ENCODE measurements at regions not wholly inside any gene's neighbourhood (a gene's known extent, or its start where the extent isn't known, plus 50 kb on each side); places are given as distances from the start of the nearest gene placed in this dataset.

- ATAC-seq (no peak), DNase-seq (ENCODE audit: low spot score) (no peak)
- TF ChIP-seq ZNF219 (CRISPR knock-in tag; IDR thresholded peaks at IDR 0.05; ENCODE audit: borderline replicate concordance) (no peak), ATF2 (CRISPR knock-in tag; IDR thresholded peaks at IDR 0.05; ENCODE audit: borderline replicate concordance, low read depth) (no peak), ARID4B (CRISPR knock-in tag; IDR thresholded peaks at IDR 0.05; ENCODE audit: borderline replicate concordance) (no peak), MYBL2 (CRISPR knock-in tag; IDR thresholded peaks at IDR 0.05) (no peak), IRF1 (CRISPR knock-in tag; IDR thresholded peaks at IDR 0.05) (no peak), NR3C1 (CRISPR knock-in tag; conservative IDR thresholded peaks at IDR 0.05; ENCODE audit: low read depth) (no peak), ETV6 (CRISPR knock-in tag; IDR thresholded peaks at IDR 0.05) (no peak), OVOL2 (CRISPR knock-in tag; IDR thresholded peaks at IDR 0.05; ENCODE audit: borderline replicate concordance) (no peak), NFE2L1 (CRISPR knock-in tag; IDR thresholded peaks at IDR 0.05) (no peak), ZNF396 (CRISPR knock-in tag; IDR thresholded peaks at IDR 0.05; ENCODE audit: borderline replicate concordance) (no peak), CTCF (IDR thresholded peaks at IDR 0.05) (no peak)
- TF ChIP-seq, protein P1, sequence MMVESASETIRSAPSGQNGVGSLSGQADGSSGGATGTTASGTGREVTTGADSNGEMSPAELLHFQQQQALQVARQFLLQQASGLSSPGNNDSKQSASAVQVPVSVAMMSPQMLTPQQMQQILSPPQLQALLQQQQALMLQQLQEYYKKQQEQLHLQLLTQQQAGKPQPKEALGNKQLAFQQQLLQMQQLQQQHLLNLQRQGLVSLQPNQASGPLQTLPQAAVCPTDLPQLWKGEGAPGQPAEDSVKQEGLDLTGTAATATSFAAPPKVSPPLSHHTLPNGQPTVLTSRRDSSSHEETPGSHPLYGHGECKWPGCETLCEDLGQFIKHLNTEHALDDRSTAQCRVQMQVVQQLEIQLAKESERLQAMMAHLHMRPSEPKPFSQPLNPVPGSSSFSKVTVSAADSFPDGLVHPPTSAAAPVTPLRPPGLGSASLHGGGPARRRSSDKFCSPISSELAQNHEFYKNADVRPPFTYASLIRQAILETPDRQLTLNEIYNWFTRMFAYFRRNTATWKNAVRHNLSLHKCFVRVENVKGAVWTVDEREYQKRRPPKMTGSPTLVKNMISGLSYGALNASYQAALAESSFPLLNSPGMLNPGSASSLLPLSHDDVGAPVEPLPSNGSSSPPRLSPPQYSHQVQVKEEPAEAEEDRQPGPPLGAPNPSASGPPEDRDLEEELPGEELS (CRISPR knock-in tag; IDR thresholded peaks at IDR 0.05): no peak
- H3K27me3 Mint-ChIP-seq (ENCODE audit: low read depth): no peaks in the 10 kb centered on the region; the same call in 1 of the 2 replicates
- H3K27ac Mint-ChIP-seq: no peak overlapping the region
- no peaks in the 10 kb centered on the region for H3K36me3 Mint-ChIP-seq
- CTCF ChIA-PET: interaction anchor here (1.3 kb wide), 1 partner anchor 50 kb away, joined by 7 read pairs; no protein-coding TSS in a partner anchor
- POLR2A ChIA-PET: no interaction called here
- H3K9me3 Mint-ChIP-seq: 0 out of 2 replicates have a peak, but pooled peaks cover 6% of the 10 kb centered on the region
- peaks cover 13% of the 10 kb centered on the region for H3K4me1 Mint-ChIP-seq
- no peak overlapping the region for H3K4me3 Mint-ChIP-seq
These were observed 111.2 kb upstream of the STEAP1B start for GRCh38 chr7:22610951-22611757.

- no peak for ATAC-seq
- ChIA-PET POLR2A (no interaction called here), CTCF (no interaction called here)
- no peak overlapping the region for H3K4me3 Mint-ChIP-seq
- no peak overlapping the region for H3K27ac Mint-ChIP-seq
- no peaks in the 10 kb centered on the region for H3K36me3 Mint-ChIP-seq
- peaks cover 13% of the 10 kb centered on the region for H3K4me1 Mint-ChIP-seq
- 0 out of 2 replicates have a peak, but pooled peaks cover 3% of the 10 kb centered on the region for H3K9me3 Mint-ChIP-seq
- DNase-seq (ENCODE audit: low spot score): no peak
- H3K27me3 Mint-ChIP-seq (ENCODE audit: low read depth): no peaks in the 10 kb centered on the region; the same call in 1 of the 2 replicates
- TF ChIP-seq TCF7 (CRISPR knock-in tag; IDR thresholded peaks at IDR 0.05; ENCODE audit: low read depth) (no peak), NR2C2 (CRISPR knock-in tag; IDR thresholded peaks at IDR 0.05) (no peak), ZNF671 (CRISPR knock-in tag; IDR thresholded peaks at IDR 0.05) (no peak), GRHL2 (CRISPR knock-in tag; IDR thresholded peaks at IDR 0.05; ENCODE audit: insufficient replicate concordance, severe bottlenecking) (no peak)
- TF ChIP-seq, protein P1 (CRISPR knock-in tag; IDR thresholded peaks at IDR 0.05): no peak
- TF ChIP-seq, protein P2, sequence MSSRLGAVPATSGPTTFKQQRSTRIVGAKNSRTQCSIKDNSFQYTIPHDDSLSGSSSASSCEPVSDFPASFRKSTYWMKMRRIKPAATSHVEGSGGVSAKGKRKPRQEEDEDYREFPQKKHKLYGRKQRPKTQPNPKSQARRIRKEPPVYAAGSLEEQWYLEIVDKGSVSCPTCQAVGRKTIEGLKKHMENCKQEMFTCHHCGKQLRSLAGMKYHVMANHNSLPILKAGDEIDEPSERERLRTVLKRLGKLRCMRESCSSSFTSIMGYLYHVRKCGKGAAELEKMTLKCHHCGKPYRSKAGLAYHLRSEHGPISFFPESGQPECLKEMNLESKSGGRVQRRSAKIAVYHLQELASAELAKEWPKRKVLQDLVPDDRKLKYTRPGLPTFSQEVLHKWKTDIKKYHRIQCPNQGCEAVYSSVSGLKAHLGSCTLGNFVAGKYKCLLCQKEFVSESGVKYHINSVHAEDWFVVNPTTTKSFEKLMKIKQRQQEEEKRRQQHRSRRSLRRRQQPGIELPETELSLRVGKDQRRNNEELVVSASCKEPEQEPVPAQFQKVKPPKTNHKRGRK (CRISPR knock-in tag; IDR thresholded peaks at IDR 0.05; ENCODE audit: borderline replicate concordance): no peak
- TF ChIP-seq, protein P3, sequence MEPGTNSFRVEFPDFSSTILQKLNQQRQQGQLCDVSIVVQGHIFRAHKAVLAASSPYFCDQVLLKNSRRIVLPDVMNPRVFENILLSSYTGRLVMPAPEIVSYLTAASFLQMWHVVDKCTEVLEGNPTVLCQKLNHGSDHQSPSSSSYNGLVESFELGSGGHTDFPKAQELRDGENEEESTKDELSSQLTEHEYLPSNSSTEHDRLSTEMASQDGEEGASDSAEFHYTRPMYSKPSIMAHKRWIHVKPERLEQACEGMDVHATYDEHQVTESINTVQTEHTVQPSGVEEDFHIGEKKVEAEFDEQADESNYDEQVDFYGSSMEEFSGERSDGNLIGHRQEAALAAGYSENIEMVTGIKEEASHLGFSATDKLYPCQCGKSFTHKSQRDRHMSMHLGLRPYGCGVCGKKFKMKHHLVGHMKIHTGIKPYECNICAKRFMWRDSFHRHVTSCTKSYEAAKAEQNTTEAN (CRISPR knock-in tag; IDR thresholded peaks at IDR 0.05): no peak
These were observed 110.3 kb upstream of the STEAP1B start for GRCh38 chr7:22610263-22610662.

All from WTC11 (cell line).